Stimulated activated CD4-positive, alpha-beta T cell treated with anti-CD3 and anti-CD28 coated beads, Interleukin-4, amount 100 ng/mL, for 1 hour (primary cell): ENCODE measurements at regions not wholly inside any gene's neighbourhood (a gene's known extent, or its start where the extent isn't known, plus 50 kb on each side); places are given as distances from the start of the nearest gene placed in this dataset.
"Not testable (repeated sequence)": the region's sequence is repeated elsewhere in the genome, so short reads cannot be mapped to it uniquely, and the experiment has no call there.

ENCODE experiments used
- DNase-seq: peaks from one replicate; pipeline ENCODE4 v3.0.0-alpha.2; 2020

- not testable (repeated sequence) for DNase-seq
Observed at GRCh38 chr2:89979826-89980537, 1288.5 kb downstream of the RPIA start.

- not testable (repeated sequence) for DNase-seq
Observed at GRCh38 chr2:89982246-89982645, 1290.8 kb downstream of the RPIA start.

DNA sequence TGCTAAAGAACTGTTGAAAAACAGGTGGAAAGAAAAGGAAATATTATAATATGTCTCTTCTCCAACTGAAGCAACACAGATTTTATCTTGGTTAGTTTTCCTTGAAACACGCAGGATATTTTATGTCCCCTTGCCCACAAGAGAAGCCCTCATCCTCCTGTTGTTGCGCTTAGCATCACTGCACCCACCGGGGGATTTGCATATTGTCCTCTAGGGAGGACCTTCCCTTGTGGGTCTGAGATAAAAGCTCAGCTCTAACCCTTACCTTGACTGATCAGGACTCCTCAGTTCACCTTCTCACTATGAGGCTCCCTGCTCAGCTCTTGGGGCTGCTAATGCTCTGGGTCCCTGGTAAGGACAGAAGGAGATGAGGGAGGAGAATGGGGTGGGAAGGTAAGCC is 1294.2 kb downstream of the RPIA start:
- not testable (repeated sequence) for DNase-seq

DNA sequence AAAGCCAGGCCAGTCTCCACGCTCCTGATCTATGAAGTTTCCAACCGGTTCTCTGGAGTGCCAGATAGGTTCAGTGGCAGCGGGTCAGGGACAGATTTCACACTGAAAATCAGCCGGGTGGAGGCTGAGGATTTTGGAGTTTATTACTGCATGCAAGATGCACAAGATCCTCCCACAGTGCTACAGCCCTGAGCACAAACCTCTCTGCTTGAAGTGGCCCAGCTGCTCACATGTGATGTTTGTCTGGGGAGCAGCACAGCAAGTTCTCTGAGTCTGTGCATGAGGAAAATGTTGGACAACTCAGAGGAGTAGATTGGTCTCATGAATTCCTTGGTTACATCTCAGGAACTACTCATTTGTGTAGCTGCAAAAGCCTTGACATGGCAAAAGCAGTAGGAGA is 1295.1 kb downstream of the RPIA start:
- not testable (repeated sequence) for DNase-seq

DNA sequence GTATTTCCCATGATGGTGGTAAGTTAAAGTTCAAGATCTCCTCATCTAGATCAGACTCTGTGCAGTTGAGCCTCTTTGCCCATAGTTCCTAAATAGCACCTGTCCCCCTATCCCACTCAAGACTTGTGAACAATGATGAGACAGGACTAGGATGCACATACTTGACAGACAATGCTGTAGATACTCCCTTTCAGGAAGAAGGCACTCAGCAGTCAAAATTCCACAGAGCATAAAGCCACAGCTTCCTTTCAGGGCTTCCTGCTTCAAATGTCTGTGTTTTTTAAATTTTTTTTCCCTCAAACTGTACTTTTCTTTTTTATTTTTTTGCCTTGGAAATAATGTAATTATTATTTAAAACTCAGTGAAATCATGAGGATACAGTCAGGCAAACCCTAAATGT is 1305.3 kb downstream of the RPIA start:
- DNase-seq = not testable (repeated sequence)

GRCh38 chr2:90004553-90004952 is 1313.1 kb downstream of the RPIA start:
- DNase-seq = not testable (repeated sequence)

- DNase-seq = not testable (repeated sequence)
Observed at GRCh38 chr2:90010442-90011100, 1319.1 kb downstream of the RPIA start.

DNA sequence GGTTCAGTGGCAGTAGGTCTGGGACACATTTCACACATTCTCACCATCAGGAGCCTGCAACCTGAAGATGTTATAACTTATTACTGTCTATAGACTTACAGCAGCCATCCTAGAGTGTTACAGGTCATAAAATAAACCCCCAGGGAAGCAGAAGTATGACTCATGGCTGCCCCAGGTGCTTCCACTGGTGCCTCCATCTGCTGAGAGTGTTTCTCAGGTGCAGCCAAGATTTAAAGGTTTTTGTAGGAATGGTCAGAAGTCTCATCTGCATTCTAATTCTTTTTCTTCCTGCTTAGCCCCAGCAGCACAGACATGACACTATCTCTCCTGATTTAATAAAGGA is 1319.6 kb downstream of the RPIA start:
- not testable (repeated sequence) for DNase-seq

GRCh38 chr2:90019908-90020307 is 1328.4 kb downstream of the RPIA start:
- DNase-seq = not testable (repeated sequence)

DNA sequence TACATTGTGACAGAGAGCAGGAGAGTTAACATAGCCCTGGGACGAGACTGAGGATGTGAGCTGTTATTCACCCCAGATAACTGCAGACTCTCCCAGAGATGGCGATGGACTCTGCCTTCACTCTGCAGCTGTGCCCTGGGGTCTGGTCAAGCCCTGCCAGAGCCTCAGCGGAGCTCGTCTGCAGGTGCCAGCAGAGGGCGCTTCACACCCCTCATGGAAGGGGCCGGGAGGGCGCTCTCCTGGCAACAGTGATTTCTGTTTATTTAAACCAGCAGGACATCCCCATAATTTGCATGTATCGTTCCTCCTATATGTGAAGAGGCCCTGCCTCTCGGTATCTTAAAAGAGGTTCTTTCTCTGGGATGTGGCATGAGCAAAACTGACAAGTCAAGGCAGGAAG is 1329.8 kb downstream of the RPIA start:
- not testable (repeated sequence) for DNase-seq

GRCh38 chr2:90027231-90027643 is 1335.8 kb downstream of the RPIA start:
- DNase-seq = not testable (repeated sequence)

- DNase-seq = not testable (repeated sequence)
Observed at GRCh38 chr2:90028381-90029079, 1337.1 kb downstream of the RPIA start.

DNA sequence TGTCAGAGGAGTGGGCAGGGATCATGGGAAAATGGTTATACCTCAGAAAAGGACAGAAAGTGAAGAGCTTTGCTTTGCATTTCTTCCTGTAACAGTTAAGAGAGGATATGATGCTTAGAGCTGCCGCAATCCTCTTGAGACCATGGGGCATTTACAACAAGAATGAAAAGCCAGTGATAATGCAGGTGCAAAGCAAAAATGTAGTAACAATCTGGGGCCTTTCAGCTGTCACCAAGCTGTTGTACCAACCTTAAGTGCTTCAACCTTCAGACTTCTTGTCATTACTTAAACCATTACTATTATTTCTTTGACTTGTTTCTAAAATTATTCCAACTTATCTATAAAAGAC is 1337.6 kb downstream of the RPIA start:
- not testable (repeated sequence) for DNase-seq

DNA sequence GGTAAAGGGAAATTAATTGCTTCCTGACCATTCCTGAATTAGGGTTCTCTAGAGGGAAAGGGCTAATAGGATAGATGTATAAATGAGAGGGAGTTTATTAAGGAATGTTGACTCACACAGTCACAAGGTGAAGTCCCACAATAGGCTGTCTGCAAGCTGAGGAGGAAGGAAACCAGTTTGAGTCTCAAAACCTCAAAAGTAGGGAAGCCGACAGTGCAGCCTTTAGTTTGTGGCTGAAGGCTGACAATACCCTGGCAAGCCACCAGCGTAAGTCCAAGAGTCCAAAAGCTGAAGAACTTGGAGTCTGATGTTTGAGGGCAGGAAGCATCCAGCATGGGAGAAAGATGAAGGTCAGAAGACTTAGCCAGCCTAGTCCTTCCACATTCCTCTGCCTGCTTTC is 1340.8 kb downstream of the RPIA start:
- not testable (repeated sequence) for DNase-seq

DNA sequence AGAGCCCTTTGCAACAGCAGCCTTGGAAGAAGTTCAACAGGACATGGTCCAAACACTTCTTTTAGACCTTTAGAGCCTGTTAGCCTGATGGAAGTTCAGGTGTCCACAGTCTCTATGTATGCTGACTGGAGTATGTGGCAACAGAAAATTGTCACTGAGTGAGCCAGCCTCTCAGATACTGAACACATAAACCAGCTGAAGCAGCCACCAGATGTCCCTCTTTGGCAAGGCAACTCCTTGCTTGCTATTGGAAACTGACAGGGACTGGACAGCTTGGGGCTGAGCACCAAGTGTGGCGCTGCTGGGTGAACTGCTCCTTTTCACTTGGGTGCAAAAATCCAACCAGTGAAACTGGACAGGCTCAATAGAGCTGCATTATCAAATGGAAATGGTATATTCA is 1344.9 kb downstream of the RPIA start:
- DNase-seq = not testable (repeated sequence)

DNA sequence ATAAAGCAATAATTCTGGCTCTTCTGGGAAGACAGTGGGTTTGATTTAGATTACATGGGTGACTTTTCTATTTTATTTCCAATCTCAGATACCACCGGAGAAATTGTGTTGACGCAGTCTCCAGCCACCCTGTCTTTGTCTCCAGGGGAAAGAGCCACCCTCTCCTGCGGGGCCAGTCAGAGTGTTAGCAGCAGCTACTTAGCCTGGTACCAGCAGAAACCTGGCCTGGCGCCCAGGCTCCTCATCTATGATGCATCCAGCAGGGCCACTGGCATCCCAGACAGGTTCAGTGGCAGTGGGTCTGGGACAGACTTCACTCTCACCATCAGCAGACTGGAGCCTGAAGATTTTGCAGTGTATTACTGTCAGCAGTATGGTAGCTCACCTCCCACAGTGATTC is 1347.6 kb downstream of the RPIA start:
- DNase-seq = not testable (repeated sequence)

GRCh38 chr2:90047776-90048175 is 1356.3 kb downstream of the RPIA start:
- DNase-seq = not testable (repeated sequence)

GRCh38 chr2:90052113-90052631 is 1360.7 kb downstream of the RPIA start:
- DNase-seq = not testable (repeated sequence)

- DNase-seq = no peak
Observed at GRCh38 chr2:90069290-90069894, 1377.9 kb downstream of the RPIA start.

DNA sequence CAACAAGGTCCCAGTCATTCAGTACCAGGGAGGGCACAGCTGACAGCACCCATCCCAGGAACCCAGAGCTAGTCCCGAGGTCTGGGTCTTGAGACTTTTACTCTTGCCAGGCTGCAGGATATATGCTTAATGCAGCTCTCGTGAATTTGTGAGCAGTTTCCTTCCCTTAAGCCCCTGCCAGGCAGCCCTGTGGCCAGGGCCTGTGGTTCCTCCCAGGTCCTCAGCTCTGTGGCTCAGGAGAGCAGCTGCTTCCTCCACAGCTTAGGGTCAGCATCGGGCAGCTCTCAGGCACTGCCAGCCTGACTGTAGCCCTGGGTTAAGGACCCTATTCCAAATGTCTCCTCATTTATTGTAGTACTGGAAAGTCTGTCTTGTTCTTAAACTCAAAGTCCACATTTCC is 1384.8 kb downstream of the RPIA start:
- DNase-seq = no peak

DNA sequence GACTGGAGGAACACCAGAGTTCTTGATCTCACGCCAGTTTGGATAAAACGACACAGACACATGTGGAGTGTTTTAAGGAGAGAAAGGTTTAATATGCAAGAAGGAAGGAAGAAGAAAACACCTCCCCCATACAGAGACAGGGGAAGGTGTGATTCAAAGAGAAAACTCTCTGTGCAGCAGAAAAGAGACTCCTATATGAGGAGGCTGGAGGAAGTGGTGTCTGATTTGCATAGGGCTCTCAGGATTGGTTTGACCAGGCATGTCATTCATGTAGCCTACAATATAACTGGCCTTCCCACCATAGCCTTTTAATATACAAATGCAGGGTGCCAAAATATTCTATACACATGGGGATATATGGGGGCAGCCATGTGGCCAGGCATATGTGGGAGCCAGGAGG is 1386.5 kb downstream of the RPIA start:
- DNase-seq = no peak

DNA sequence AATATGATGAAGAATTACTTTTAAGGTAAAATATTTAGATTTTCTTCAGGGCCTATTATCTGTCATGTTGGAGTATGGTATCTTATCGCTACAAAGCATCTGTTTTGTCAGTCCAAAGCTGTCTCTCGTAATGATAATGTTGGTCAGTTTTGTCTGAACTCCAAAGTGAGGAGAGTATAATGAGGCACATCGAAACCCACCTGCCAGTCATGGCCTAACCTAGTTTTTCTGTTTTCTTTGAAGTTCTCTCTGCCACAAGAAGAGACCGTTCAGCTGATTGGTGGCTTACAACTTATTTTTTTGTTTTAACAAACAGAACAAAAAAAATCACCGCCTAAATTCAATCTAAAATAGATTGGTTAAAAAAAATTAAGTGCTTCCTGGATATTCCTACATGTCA is 1387.9 kb downstream of the RPIA start:
- no peak for DNase-seq

DNA sequence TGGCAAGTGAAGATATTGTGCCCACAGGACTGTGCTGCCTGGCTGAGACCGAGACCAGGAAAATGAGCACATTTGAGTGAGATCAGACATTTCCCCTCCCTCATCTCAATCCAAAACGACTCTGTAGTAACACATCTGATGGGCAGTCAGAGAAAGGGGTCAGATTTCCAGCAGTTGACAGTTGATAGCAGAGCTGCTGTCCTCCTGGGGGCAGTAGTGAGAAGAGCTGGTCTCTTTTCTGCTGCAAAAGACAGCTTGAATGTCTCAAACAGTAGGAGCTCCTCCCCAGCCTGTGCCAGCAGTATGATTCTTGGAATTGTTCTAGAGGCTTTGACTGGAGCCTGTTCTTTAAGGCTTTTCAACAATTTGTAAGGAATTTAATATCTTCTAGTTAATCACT is 1396.3 kb downstream of the RPIA start:
- DNase-seq = not testable (repeated sequence)
